Liver (tissue), 8 donors: ENCODE measurements at regions not wholly inside any gene's neighbourhood (a gene's known extent, or its start where the extent isn't known, plus 50 kb on each side); places are given as distances from the start of the nearest gene placed in this dataset.

Source experiments
- DNase-seq: peaks from one replicate; pipeline ENCODE4 v3.0.0-alpha.2; 2017; ENCODE audit warnings: low spot score
- H3K27ac ChIP-seq, 2 donors: one replicate each; pipeline ENCODE4 v1.7.0; 2013; ENCODE audit warnings: inconsistent platforms in 2 of 2, low read length in 2 of 2, control low read depth in 1 of 2, low read depth in 1 of 2, mild to moderate bottlenecking in 1 of 2
- H3K27me3 ChIP-seq, 4 donors: one replicate each; pipeline versions ENCODE4 v1.6.1 to v1.7.0; 2013; ENCODE audit warnings: low read length in 3 of 4, inconsistent platforms in 1 of 4, mild to moderate bottlenecking in 1 of 4, moderate library complexity in 1 of 4; ENCODE audit not compliant: control insufficient read depth in 4 of 4, insufficient read depth in 4 of 4
- H3K36me3 ChIP-seq, 4 donors: one replicate each; pipeline versions ENCODE4 v1.6.1 to v1.7.0; 2013; ENCODE audit warnings: low read length in 3 of 4, mild to moderate bottlenecking in 3 of 4, low read depth in 1 of 4, moderate library complexity in 1 of 4; ENCODE audit not compliant: control insufficient read depth in 4 of 4, insufficient read depth in 3 of 4
- H3K4me1 ChIP-seq, 4 donors: one replicate each; pipeline versions ENCODE4 v1.6.1 to v1.7.0; 2013; ENCODE audit warnings: low read length in 3 of 4, mild to moderate bottlenecking in 3 of 4, moderate library complexity in 1 of 4; ENCODE audit not compliant: control insufficient read depth in 4 of 4, insufficient read depth in 4 of 4
- H3K4me3 ChIP-seq, 3 donors: one replicate each; pipeline versions ENCODE4 v1.6.1 to v1.7.0; 2013; ENCODE audit warnings: low read length in 3 of 3, control low read depth in 1 of 3, low read depth in 1 of 3, mild to moderate bottlenecking in 1 of 3
- H3K9ac ChIP-seq, 2 donors: one replicate each; pipeline ENCODE4 v1.7.0; 2013; ENCODE audit warnings: low read length in 2 of 2, mild to moderate bottlenecking in 2 of 2, moderate library complexity in 2 of 2, control low read depth in 1 of 2, low read depth in 1 of 2
- H3K9me3 ChIP-seq, 4 donors: one replicate each; pipeline versions ENCODE4 v1.6.1 to v1.7.0; 2013; ENCODE audit warnings: low read length in 3 of 4; ENCODE audit not compliant: control insufficient read depth in 4 of 4
- EGR1 ChIP-seq, 2 donors: IDR thresholded peaks; 2 replicates each; pipeline ENCODE4 v1.6.1; 2016 to 2018; ENCODE audit warnings: antibody characterized with exemption in 2 of 2, low read depth in 2 of 2
- FOXA1 ChIP-seq: IDR thresholded peaks from 2 replicates; pipeline ENCODE4 v1.6.1; 2016; ENCODE audit warnings: antibody characterized with exemption
- FOXA2 ChIP-seq: IDR thresholded peaks from 2 replicates; pipeline ENCODE4 v1.6.1; 2016; ENCODE audit warnings: antibody characterized with exemption
- GABPA ChIP-seq, 2 donors: IDR thresholded peaks in 1 of 2; conservative IDR thresholded peaks in 1 of 2; 2 replicates each; pipeline ENCODE4 v1.6.1; 2016; ENCODE audit warnings: antibody characterized with exemption in 2 of 2, mild to moderate bottlenecking in 1 of 2, moderate library complexity in 1 of 2
- HNF4A ChIP-seq, 2 donors: conservative IDR thresholded peaks; 2 replicates each; pipeline ENCODE4 v1.6.1; 2016; ENCODE audit warnings: antibody characterized with exemption in 2 of 2, mild to moderate bottlenecking in 2 of 2
- HNF4G ChIP-seq: IDR thresholded peaks from 2 replicates; pipeline ENCODE4 v1.6.1; 2016; ENCODE audit warnings: antibody characterized with exemption
- JUND ChIP-seq, 2 donors: IDR thresholded peaks; 2 replicates each; pipeline ENCODE4 v1.6.1; 2016; ENCODE audit warnings: antibody characterized with exemption in 2 of 2
- NR2F2 ChIP-seq: IDR thresholded peaks from 2 replicates; pipeline ENCODE4 v1.6.1; 2016; ENCODE audit warnings: antibody characterized with exemption
- RAD21 ChIP-seq, 2 donors: IDR thresholded peaks; 2 replicates each; pipeline ENCODE4 v1.6.1; 2016; ENCODE audit warnings: antibody characterized with exemption in 2 of 2, mild to moderate bottlenecking in 2 of 2
- RXRA ChIP-seq, 2 donors: IDR thresholded peaks; 2 replicates each; pipeline ENCODE4 v1.6.1; 2017 to 2018; ENCODE audit warnings: antibody characterized with exemption in 2 of 2, mild to moderate bottlenecking in 1 of 2
- SP1 ChIP-seq: IDR thresholded peaks from 2 replicates; pipeline ENCODE4 v1.6.1; 2018; ENCODE audit warnings: antibody characterized with exemption, mild to moderate bottlenecking
- TAF1 ChIP-seq: conservative IDR thresholded peaks from 2 replicates; pipeline ENCODE4 v1.6.1; 2016; ENCODE audit warnings: antibody characterized with exemption, mild to moderate bottlenecking
- YY1 ChIP-seq: IDR thresholded peaks from 2 replicates; pipeline ENCODE4 v1.6.1; 2016; ENCODE audit warnings: antibody characterized with exemption, mild to moderate bottlenecking
- WGBS: extraction: QIAGEN DNeasy Blood & Tissue Kit; methylation state at CpG from one replicate; pipeline ENCODE4 v1.1.7; 2013; 5-methylcytosine and 5-hydroxymethylcytosine counted together
- TF ChIP-seq, protein P1 (sequence below): IDR thresholded peaks from 2 replicates; pipeline ENCODE4 v1.6.1; 2016; ENCODE audit warnings: antibody characterized with exemption
- TF ChIP-seq, protein P2 (sequence below): fragments of 150-350 bp; IDR thresholded peaks from 2 replicates; pipeline ENCODE4 v1.5.1; 2017; ENCODE audit warnings: improper control_type of control experiment, low read depth, low read length; ENCODE audit not compliant: missing input control
- TF ChIP-seq, protein P3 (sequence below): IDR thresholded peaks from 2 replicates; pipeline ENCODE4 v1.6.1; 2016; ENCODE audit warnings: antibody characterized with exemption
- TF ChIP-seq, protein P4 (sequence below): IDR thresholded peaks from 2 replicates; pipeline ENCODE4 v1.6.1; 2016; ENCODE audit warnings: antibody characterized with exemption, mild to moderate bottlenecking
- TF ChIP-seq, protein P5 (sequence below): IDR thresholded peaks from 2 replicates; pipeline ENCODE4 v1.6.1; 2016; ENCODE audit warnings: antibody characterized with exemption
- donor health status: healthy.
- donor health status: healthy.
- donor health status: healthy.
- donor health status: healthy.
- donor health status: healthy.

DNA sequence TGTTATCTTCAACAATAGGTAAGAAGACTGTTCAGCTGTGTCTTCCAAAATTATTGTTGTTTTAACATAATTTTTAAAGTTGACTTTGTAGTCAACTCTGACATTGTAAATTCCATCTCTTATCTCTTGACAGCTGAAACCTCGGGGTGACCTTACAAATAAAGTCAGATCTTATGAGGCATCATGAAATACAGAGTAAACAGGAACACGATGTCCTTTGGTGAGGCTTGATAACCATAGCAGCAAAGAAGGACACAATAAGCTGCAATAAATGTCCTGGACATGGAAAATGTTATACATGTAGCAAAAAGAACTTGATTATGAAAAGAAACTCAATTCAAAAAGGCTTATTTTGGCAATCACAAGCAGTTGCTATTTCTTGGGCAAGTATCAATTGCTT is 618.9 kb upstream of the SLC39A10 start:
- WGBS: 15% methylated on average over 2 of the region's 2 CpGs
- DNase-seq: no peak
- Histone ChIP-seq H3K27me3 (no peaks in the 10 kb centered on the region), H3K36me3 (no peaks in the 10 kb centered on the region), H3K9me3 (no peaks in the 10 kb centered on the region), H3K4me3 (no peak overlapping the region), H3K4me1 (no peaks in the 10 kb centered on the region), H3K27ac (no peak overlapping the region), H3K9ac (no peak overlapping the region)
- TF ChIP-seq NR2F2: no peak
- no peak for TF ChIP-seq EGR1 (IDR thresholded peaks at IDR 0.05; ENCODE audit: low read depth in 2 of 2)
- TF ChIP-seq, protein P1, sequence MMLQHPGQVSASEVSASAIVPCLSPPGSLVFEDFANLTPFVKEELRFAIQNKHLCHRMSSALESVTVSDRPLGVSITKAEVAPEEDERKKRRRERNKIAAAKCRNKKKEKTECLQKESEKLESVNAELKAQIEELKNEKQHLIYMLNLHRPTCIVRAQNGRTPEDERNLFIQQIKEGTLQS: no peak
- TF ChIP-seq GABPA (IDR thresholded peaks at IDR 0.05 in 1 of 2, conservative IDR thresholded peaks at IDR 0.05 in 1 of 2): no peak
- TF ChIP-seq, protein P2, sequence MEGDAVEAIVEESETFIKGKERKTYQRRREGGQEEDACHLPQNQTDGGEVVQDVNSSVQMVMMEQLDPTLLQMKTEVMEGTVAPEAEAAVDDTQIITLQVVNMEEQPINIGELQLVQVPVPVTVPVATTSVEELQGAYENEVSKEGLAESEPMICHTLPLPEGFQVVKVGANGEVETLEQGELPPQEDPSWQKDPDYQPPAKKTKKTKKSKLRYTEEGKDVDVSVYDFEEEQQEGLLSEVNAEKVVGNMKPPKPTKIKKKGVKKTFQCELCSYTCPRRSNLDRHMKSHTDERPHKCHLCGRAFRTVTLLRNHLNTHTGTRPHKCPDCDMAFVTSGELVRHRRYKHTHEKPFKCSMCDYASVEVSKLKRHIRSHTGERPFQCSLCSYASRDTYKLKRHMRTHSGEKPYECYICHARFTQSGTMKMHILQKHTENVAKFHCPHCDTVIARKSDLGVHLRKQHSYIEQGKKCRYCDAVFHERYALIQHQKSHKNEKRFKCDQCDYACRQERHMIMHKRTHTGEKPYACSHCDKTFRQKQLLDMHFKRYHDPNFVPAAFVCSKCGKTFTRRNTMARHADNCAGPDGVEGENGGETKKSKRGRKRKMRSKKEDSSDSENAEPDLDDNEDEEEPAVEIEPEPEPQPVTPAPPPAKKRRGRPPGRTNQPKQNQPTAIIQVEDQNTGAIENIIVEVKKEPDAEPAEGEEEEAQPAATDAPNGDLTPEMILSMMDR: no peak
- no peak for TF ChIP-seq RXRA (IDR thresholded peaks at IDR 0.05)
- TF ChIP-seq, protein P3, sequence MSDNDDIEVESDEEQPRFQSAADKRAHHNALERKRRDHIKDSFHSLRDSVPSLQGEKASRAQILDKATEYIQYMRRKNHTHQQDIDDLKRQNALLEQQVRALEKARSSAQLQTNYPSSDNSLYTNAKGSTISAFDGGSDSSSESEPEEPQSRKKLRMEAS: no peak
- TF ChIP-seq, protein P4, sequence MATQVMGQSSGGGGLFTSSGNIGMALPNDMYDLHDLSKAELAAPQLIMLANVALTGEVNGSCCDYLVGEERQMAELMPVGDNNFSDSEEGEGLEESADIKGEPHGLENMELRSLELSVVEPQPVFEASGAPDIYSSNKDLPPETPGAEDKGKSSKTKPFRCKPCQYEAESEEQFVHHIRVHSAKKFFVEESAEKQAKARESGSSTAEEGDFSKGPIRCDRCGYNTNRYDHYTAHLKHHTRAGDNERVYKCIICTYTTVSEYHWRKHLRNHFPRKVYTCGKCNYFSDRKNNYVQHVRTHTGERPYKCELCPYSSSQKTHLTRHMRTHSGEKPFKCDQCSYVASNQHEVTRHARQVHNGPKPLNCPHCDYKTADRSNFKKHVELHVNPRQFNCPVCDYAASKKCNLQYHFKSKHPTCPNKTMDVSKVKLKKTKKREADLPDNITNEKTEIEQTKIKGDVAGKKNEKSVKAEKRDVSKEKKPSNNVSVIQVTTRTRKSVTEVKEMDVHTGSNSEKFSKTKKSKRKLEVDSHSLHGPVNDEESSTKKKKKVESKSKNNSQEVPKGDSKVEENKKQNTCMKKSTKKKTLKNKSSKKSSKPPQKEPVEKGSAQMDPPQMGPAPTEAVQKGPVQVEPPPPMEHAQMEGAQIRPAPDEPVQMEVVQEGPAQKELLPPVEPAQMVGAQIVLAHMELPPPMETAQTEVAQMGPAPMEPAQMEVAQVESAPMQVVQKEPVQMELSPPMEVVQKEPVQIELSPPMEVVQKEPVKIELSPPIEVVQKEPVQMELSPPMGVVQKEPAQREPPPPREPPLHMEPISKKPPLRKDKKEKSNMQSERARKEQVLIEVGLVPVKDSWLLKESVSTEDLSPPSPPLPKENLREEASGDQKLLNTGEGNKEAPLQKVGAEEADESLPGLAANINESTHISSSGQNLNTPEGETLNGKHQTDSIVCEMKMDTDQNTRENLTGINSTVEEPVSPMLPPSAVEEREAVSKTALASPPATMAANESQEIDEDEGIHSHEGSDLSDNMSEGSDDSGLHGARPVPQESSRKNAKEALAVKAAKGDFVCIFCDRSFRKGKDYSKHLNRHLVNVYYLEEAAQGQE: no peak
- TF ChIP-seq TAF1: no peak
- no peak for TF ChIP-seq HNF4A (conservative IDR thresholded peaks at IDR 0.05)
- TF ChIP-seq, protein P5, sequence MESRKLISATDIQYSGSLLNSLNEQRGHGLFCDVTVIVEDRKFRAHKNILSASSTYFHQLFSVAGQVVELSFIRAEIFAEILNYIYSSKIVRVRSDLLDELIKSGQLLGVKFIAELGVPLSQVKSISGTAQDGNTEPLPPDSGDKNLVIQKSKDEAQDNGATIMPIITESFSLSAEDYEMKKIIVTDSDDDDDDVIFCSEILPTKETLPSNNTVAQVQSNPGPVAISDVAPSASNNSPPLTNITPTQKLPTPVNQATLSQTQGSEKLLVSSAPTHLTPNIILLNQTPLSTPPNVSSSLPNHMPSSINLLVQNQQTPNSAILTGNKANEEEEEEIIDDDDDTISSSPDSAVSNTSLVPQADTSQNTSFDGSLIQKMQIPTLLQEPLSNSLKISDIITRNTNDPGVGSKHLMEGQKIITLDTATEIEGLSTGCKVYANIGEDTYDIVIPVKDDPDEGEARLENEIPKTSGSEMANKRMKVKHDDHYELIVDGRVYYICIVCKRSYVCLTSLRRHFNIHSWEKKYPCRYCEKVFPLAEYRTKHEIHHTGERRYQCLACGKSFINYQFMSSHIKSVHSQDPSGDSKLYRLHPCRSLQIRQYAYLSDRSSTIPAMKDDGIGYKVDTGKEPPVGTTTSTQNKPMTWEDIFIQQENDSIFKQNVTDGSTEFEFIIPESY: no peak
- TF ChIP-seq SP1: no peak
- no peak for TF ChIP-seq JUND (IDR thresholded peaks at IDR 0.05)
- TF ChIP-seq RAD21 (IDR thresholded peaks at IDR 0.05): no peak
- no peak for TF ChIP-seq HNF4G
- no peak for TF ChIP-seq YY1
- no peak for TF ChIP-seq FOXA1

DNA sequence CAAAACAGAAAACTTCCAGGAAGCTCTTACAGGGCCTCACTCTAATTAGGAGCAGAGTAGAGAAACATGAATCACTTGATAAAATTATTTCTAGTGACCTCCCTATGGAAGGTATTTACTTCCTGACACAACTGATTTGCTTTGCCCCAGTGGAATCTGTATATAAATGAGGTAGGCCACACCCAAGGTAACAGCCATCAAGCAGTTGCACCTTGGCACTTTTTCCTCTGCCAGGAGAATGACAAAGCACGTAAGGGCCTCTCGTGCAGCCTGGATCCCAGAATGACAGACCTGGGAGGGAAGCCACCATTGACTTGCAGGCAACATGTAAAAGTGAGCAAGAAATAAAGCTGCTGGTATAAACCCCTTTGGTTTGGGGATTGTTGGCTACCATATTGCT is 620.0 kb upstream of the SLC39A10 start:
- no peaks in the 10 kb centered on the region for H3K27me3 ChIP-seq
- 73% methylated on average over 2 of the region's 2 CpGs for WGBS
- TF ChIP-seq SP1 (no peak), TAF1 (no peak), FOXA2 (no peak), EGR1 (IDR thresholded peaks at IDR 0.05; ENCODE audit: low read depth in 2 of 2) (no peak), RAD21 (IDR thresholded peaks at IDR 0.05) (no peak), NR2F2 (no peak), HNF4G (no peak), GABPA (IDR thresholded peaks at IDR 0.05 in 1 of 2, conservative IDR thresholded peaks at IDR 0.05 in 1 of 2) (no peak), RXRA (IDR thresholded peaks at IDR 0.05) (no peak), JUND (IDR thresholded peaks at IDR 0.05) (no peak)
- TF ChIP-seq, protein P4: no peak
- TF ChIP-seq, protein P2: no peak

More for the DNA sequence above, 620.0 kb upstream of the SLC39A10 start:
- no peak for DNase-seq
- no peaks in the 10 kb centered on the region for H3K36me3 ChIP-seq
- no peak overlapping the region for H3K9ac ChIP-seq
- H3K9me3 ChIP-seq: no peaks in the 10 kb centered on the region
- H3K4me3 ChIP-seq: no peak overlapping the region
- H3K27ac ChIP-seq: no peak overlapping the region
- H3K4me1 ChIP-seq: no peaks in the 10 kb centered on the region
